Motor neuron (in vitro differentiated cells): ENCODE measurements at regions not wholly inside any gene's neighbourhood (a gene's known extent, or its start where the extent isn't known, plus 50 kb on each side); places are given as distances from the start of the nearest gene placed in this dataset.
A peak's percentile ranks its signal among the peaks of the same experiment; 100 is the strongest.

Source experiments
- ATAC-seq, 8 experiments: fragments of 200-7000 bp; cut with Tn5 transposase; replicated peaks in 6 of 8; 2 replicates each; pipeline ENCODE4 v1.8.0; 2021; ENCODE audit warnings: mild to moderate bottlenecking in 8 of 8, moderate library complexity in 8 of 8
- H3K27ac ChIP-seq, 2 donors: fragments of 250-450 bp; sonication (Bioruptor Pico); 2 replicates each; pipeline ENCODE4 v1.9.0; 2021; ENCODE audit warnings: antibody characterized with exemption in 2 of 2, mild to moderate bottlenecking in 2 of 2, moderate library complexity in 1 of 2
- H3K4me1 ChIP-seq, 2 donors: fragments of 250-450 bp; sonication (Bioruptor Pico); replicated peaks in 1 of 2; 2 replicates each; pipeline ENCODE4 v1.6.1; 2021; ENCODE audit warnings: antibody characterized with exemption in 2 of 2, mild to moderate bottlenecking in 2 of 2, moderate library complexity in 1 of 2
- H3K4me3 ChIP-seq, 5 donors: fragments of 250-450 bp; sonication (Bioruptor Pico); 2 replicates each; pipeline ENCODE4 v1.9.0; 2021; ENCODE audit warnings: antibody characterized with exemption in 5 of 5, mild to moderate bottlenecking in 5 of 5, moderate library complexity in 4 of 5
- WGBS, 10 experiments: fragments of 450-650 bp; shearing (Covaris generic); methylation state at CpG; one replicate each; pipeline ENCODE4 v1.0.0; 2022; 5-methylcytosine and 5-hydroxymethylcytosine counted together
- in situ Hi-C, 9 experiments: fragments of 400-800 bp; cut with MboI; loops; one replicate each; pipeline ENCODE4 v1.15.0; 2021; ENCODE audit warnings: low sequenced_read_pairs in 9 of 9, low pct_unique_long_range_greater_than_20kb in 2 of 9; ENCODE audit not compliant: unreplicated experiment in 9 of 9

DNA sequence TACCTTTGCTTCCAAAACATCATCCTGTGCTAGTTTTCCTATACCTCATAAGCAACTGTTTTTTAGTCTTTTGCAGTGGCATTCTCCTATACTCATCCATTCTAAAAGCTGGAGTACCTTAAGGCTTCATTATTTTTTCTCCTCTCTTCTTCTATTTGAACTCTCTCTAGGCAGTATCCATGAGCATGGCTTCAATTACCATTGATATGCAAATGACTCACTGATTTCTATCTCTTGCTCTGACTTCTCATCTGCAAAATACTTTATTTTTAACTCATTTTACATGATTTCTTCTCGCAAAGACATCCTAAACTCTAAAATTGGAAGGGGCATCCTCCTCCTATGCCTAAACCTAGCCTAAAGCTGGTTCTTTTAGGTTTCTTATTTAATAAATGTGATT, 365.1 kb upstream of the NUDT12 start:
- in situ Hi-C loops: no loop called here
- H3K27ac ChIP-seq: no peak overlapping the region
- ATAC-seq: peak in 1 of 8 experiments; percentile 17
- peaks cover 3 to 6% of the 10 kb centered on the region in 2 donors for H3K4me1 ChIP-seq
- H3K4me3 ChIP-seq: no peak overlapping the region
- WGBS, 10 experiments: 0 to 100% (median 78%) methylated on average over 1 of the region's 1 CpG; no CpG with 5 or more reads in 1 of the 10 experiments

DNA sequence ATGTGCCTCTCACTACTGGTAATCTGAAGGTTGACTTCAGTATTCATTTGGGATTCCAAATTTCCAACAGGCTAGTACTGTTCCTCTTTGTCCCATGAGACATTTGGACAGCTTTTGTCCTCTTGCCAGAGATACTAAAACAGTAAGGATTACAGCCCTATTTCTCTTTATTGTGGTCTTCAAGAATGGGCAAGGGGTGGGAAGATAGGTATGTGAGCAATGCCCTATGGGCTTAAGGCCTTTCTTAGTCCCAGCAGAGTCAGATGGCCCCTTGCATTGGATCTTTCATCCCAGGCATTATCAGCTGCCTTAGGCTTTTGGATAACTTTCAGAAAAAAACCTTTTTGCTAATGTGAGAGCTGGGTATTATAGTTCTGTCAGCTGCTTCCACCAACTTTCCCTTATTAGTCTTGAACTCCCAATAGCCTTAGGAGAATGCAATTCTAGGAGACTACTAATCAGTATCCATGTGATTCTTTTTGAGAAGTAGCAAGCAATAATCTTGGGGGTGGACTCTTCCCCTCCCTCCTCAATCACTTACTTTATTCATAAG, 361.1 kb upstream of the NUDT12 start:
- Histone ChIP-seq H3K4me3 (no peak overlapping the region), H3K4me1 (peaks cover 3% of the 10 kb centered on the region in 2 donors), H3K27ac (no peak overlapping the region)
- in situ Hi-C loops: no loop called here
- ATAC-seq: no peak

DNA sequence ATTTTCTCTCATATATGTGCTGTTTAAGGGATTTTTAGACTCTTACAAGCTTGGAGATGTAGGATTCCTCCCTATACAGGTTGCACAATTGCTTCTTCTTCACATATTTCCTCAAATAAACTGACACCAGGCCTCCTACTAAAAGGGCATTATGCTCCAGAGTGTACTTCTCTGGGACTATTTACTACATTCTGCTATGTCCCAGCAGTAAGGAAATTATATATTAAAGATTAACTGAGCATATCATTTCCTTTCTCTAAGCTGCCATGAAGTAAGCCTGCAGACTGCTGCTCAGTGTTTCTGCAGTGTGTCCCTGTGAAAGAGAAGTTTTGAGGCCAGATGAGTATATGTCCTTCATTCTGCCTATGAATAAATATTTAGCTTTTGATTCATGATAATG, 356.9 kb upstream of the NUDT12 start:
- no peak overlapping the region for H3K27ac ChIP-seq
- no peak overlapping the region for H3K4me3 ChIP-seq
- in situ Hi-C loops: no loop called here
- ATAC-seq: no peak
- peaks cover 3 to 7% of the 10 kb centered on the region in 2 donors for H3K4me1 ChIP-seq

DNA sequence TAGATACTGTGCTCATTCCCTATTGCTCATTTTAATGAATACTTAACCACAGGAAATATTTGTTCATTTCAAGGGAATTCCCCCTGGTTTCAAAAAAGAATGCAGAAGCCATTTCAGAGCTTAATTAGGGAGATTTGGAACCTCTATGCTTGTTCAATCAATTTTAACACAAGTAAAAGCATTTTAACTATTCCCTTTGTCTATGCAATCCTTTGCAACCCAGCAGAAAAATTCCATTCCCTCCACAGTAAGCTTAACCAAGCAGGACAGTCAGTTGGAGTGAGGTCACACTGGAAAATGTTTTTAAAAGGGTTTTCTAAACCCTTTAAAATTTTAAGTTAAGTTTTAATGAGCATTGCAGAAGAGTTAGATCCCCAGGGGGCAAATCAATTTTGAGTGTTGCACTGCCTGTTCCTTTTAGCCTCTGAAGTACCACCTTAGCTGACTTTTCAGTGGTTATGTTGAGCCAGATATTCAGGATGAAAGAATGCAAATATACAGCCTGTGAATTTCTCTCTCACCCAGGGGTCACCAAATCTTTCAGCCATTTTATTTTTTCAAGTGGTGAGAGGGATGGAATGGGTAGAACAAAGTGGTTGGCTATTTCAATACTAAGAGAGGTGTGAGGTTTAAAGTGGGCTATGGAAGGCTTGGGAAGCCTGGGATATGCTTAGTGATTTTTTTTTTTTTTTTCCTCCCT, 356.2 kb upstream of the NUDT12 start:
- Histone ChIP-seq H3K4me3 (no peak overlapping the region), H3K27ac (peak overlapping the region in 1 of 2 donors; percentile 56), H3K4me1 (peaks cover 3 to 7% of the 10 kb centered on the region in 2 donors)
- peak in 4 of 8 experiments; percentile 37 to 76 (median 57) for ATAC-seq
- in situ Hi-C loops: no loop called here

DNA sequence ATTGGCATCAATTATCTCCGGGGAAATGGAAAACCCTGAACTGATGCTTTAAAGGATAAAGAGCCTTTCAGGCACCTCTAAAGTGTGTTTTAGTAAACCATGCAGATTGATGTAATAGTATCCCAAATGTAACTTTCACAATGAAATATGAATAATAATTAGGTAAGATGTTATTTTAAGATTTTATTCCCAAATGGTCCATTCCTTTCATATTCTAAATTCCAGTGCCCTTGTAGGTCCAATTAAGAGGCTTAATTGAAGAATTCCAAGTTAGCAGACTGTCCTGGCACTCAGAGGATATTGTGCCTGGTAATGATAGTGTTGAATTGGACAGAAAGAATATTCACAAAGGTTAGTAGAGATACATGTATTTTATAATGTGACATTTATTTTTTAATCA, 352.5 kb upstream of the NUDT12 start:
- Histone ChIP-seq H3K4me3 (no peak overlapping the region), H3K27ac (no peak overlapping the region), H3K4me1 (peaks cover 3 to 7% of the 10 kb centered on the region in 2 donors)
- ATAC-seq: no peak
- WGBS, 10 experiments: 0 to 100% (median 86%) methylated on average over 1 of the region's 1 CpG; no CpG with 5 or more reads in 2 of the 10 experiments
- in situ Hi-C loops: no loop called here

DNA sequence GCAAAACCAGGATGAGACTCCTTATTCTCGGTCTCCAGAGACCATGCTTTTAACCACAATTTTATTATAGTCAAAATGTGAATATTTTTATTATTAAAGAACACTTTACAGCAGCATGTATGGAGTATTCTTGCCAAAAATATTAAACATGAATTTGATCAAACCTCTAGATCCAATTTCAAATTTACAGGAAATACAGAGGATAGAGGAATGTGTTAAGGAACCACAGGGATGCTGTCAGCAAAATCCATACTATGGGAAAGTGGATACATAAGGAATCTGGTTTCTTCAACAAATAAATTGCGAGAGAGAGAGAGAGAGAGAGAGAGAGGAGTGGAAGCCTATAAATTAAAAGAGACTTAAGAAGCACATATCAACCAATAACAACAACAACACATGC, 348.2 kb upstream of the NUDT12 start:
- no peak for ATAC-seq
- WGBS, 10 experiments: 0 to 100% (median 86%) methylated on average over 1 to 2 of the region's 2 CpGs; no CpG with 5 or more reads in 1 of the 10 experiments
- in situ Hi-C loops: no loop called here
- peaks cover 0 to 3% of the 10 kb centered on the region in 2 donors for H3K4me1 ChIP-seq
- H3K27ac ChIP-seq: no peak overlapping the region
- H3K4me3 ChIP-seq: no peak overlapping the region

DNA sequence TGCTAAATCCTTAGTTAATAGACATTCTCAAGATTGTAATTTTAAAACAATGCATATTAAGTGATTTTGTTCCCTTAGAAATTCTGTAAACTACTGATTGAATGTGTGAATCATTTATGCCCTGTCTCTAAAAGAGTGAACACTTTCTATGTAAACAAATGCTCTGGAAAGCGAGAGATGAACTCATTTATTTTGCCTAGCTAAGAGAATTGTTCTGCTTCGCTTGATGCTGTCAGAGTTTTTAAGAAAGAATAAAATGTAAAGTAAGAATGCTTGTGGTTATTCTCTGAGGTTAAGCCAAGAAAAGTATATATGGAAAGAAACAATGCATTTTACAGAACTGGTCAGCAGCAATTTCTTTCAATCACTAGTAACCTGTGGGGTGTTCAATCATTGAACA, 347.4 kb upstream of the NUDT12 start:
- ATAC-seq: peak in 1 of 8 experiments; percentile 28
- Histone ChIP-seq H3K4me3 (no peak overlapping the region), H3K4me1 (peaks cover 0 to 3% of the 10 kb centered on the region in 2 donors), H3K27ac (no peak overlapping the region)
- 24 to 95% (median 59%) methylated on average over 1 to 2 of the region's 2 CpGs; no CpG with 5 or more reads in 2 of the 10 experiments for WGBS, 10 experiments
- in situ Hi-C loops: no loop called here

DNA sequence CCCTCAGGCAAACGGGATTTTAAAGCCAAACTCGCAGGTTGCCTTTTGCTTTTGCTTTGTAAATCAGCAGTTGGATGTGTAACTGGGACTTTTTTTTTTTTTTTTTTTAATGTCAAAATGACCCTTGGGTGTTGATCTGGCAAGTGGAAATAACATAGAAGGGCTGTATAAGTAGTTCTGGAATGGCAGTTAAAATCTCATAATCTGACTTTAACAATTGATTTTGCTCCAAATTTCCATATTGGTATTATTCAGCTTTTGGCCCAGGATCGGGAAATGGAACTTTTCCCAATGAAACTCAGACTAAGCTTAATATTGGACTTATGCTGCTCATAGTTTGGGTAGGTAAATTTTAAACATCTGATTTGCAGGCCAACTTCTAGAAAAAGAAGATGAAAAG, 346.8 kb upstream of the NUDT12 start:
- Histone ChIP-seq H3K27ac (no peak overlapping the region), H3K4me3 (no peak overlapping the region), H3K4me1 (peaks cover 0 to 3% of the 10 kb centered on the region in 2 donors)
- in situ Hi-C loops: no loop called here
- no peak for ATAC-seq
- WGBS, 10 experiments: 0 to 100% (median 100%) methylated on average over 1 to 3 of the region's 3 CpGs; no CpG with 5 or more reads in 1 of the 10 experiments

DNA sequence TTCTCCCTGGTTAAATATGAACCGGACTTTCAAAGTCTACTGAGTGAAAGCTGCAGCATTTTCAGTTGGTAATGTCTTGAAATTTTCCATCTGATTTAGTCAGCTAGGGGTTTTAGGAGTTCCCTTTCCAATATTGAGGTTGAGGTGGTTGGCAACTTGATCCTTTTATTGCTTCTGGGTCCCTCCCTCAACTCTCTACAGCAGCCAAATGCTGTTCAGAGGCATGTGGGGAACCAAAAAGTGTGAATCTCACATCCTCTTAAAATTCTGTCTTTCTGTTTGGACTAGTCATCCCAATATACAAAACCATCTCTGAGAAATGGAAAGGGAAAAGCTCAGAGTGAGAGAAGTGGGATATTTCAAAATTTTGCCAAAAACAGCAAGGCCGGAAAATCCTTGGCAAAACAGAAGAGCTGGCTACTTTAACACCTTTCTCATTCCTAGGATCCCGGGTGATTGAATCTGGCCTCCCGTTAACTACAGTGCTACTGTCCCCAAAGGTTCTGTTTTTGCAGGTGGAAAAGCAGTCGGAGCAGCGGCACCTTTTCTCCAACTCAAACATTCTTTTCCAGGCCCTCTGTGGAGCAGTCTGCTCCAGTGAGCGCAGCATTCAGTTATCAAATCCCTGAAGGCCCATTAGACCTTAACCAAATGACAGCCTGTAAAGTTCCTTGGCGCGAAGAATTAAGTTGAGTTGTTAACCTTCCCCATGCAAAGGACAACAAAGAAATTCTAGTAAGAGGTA, 345.9 kb upstream of the NUDT12 start:
- peaks cover 0 to 3% of the 10 kb centered on the region in 2 donors for H3K4me1 ChIP-seq
- peak in 2 of 8 experiments; percentile 40 to 56 for ATAC-seq
- 36 to 86% (median 77%) methylated on average over 3 to 9 of the region's 9 CpGs; no CpG with 5 or more reads in 1 of the 10 experiments for WGBS, 10 experiments
- in situ Hi-C loops: no loop called here
- no peak overlapping the region for H3K4me3 ChIP-seq
- no peak overlapping the region for H3K27ac ChIP-seq

DNA sequence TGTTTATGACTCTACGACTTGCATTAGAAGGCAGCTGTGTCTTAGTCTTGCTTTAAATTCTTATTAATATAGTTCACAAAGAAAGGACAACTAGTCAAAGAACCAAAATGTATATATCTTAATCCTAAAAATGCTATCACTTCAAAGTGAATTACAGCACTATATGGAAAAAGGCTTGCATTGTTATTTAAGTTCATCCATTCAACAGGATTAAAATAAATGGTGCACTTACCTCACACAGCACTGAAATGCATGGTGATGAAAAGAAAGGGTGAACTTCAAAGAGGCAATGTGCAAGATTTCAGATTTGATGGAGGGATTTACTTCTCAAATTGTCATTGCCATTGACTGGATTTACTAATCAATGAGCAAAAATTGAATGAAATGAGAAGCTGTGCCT, 344.4 kb upstream of the NUDT12 start:
- Histone ChIP-seq H3K4me1 (peaks cover 0 to 3% of the 10 kb centered on the region in 2 donors), H3K27ac (no peak overlapping the region), H3K4me3 (no peak overlapping the region)
- in situ Hi-C loops: no loop called here
- 0 to 80% (median 4%) methylated on average over 1 of the region's 1 CpG; no CpG with 5 or more reads in 2 of the 10 experiments for WGBS, 10 experiments
- ATAC-seq: no peak

DNA sequence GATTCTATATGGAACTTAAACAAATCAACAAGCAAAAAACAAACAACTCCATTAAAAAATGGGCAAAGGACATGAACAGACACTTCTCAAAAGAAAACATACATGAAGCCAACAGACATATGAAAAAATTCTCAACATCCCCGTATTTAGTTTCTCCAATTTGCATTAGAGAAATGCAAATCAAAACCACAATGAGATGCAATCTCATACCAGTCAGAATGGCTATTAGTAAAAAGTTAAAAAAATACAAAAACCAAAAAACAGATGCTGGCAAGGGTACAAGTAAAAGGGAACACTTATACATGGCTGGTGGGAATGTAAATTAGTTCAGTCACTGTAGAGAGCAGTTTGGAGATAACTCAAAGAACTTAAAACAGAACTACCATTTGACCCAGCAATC, 342.1 kb upstream of the NUDT12 start:
- Histone ChIP-seq H3K27ac (no peak overlapping the region), H3K4me3 (no peak overlapping the region), H3K4me1 (peaks cover 0 to 8% of the 10 kb centered on the region in 2 donors)
- 0 to 100% (median 79%) methylated on average over 1 of the region's 1 CpG for WGBS, 10 experiments
- in situ Hi-C loops: no loop called here
- ATAC-seq: no peak

DNA sequence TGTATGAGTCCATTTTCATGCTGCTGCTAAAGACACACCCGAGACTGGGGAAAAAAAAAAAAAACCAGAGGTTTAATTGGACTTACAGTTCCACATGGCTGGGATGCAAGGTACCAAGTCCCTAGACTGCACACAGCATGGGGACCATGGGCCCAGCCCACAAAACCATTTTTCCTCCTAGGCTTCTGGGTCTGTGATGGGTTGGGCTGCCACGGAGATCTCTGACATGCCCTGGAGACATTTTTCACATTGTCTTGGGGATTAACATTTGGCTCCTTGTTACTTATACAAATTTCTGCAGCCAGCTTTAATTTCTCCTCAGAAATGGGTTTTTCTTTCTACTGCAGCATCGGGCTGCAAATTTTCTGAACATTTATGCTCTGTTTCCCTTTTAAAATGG, 340.3 kb upstream of the NUDT12 start:
- Histone ChIP-seq H3K4me1 (peaks cover 0 to 5% of the 10 kb centered on the region in 2 donors), H3K4me3 (no peak overlapping the region), H3K27ac (no peak overlapping the region)
- in situ Hi-C loops: no loop called here
- WGBS, 10 experiments: 0 to 100% (median 94%) methylated on average over 1 to 3 of the region's 3 CpGs; no CpG with 5 or more reads in 1 of the 10 experiments
- no peak for ATAC-seq

DNA sequence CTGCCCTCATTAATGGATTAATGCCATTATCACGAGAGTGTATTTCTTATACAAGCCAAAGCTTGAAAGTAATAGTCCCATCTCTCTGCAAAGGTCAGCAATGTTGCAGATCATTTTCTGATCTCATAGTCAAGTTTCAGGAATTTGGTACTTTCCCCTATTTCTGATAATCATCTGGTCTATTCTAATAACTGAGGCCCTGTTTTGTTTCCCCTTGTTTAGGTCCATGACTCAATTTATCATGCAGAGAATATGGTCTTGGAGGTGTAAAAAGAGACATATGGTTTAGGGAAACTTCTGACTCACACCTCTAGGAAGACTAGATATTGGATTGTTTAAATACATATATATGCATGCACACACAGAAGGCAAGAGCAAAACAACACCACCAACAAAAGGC, 339.3 kb upstream of the NUDT12 start:
- no peak overlapping the region for H3K27ac ChIP-seq
- no peak overlapping the region for H3K4me3 ChIP-seq
- peaks cover 0 to 5% of the 10 kb centered on the region in 2 donors for H3K4me1 ChIP-seq
- no peak for ATAC-seq
- WGBS, 10 experiments: 0 to 100% (median 44%) methylated on average over 1 of the region's 1 CpG; no CpG with 5 or more reads in 4 of the 10 experiments
- in situ Hi-C loops: no loop called here
